Neural cell (in vitro differentiated cells): ENCODE measurements at regions not wholly inside any gene's neighbourhood (a gene's known extent, or its start where the extent isn't known, plus 50 kb on each side); places are given as distances from the start of the nearest gene placed in this dataset.

Experiments used
- H2AFZ ChIP-seq: fragments of 200-600, 300-800 bp; sonication (generic), shearing (Covaris generic); 2 replicates; pipeline ENCODE4 v1.6.0; 2014; ENCODE audit warnings: low read depth, mild to moderate bottlenecking, antibody characterized with exemption, low read length, moderate library complexity
- H3F3A ChIP-seq: fragments of 200-600 bp; shearing (Covaris generic); 2 replicates; pipeline ENCODE4 v1.6.1; 2016; ENCODE audit warnings: mild to moderate bottlenecking, moderate library complexity, mixed read lengths, antibody characterized with exemption, low read length; ENCODE audit not compliant: insufficient read depth, poor library complexity, severe bottlenecking
- H3K27ac ChIP-seq: fragments of 200-600, 300-800 bp; sonication (generic), shearing (Covaris generic); 2 replicates; pipeline ENCODE4 v1.5.1; 2014; ENCODE audit warnings: mild to moderate bottlenecking, low read length, moderate library complexity
- H3K27me3 ChIP-seq: fragments of 300-800, 200-600 bp; sonication (generic), shearing (Covaris generic); 2 replicates; pipeline ENCODE4 v1.6.0; 2014; ENCODE audit warnings: mild to moderate bottlenecking, low read depth, low read length, moderate library complexity; ENCODE audit not compliant: insufficient read depth
- H3K36me3 ChIP-seq: fragments of 300-800, 200-600 bp; sonication (generic), shearing (Covaris generic); 2 replicates; pipeline ENCODE4 v1.5.1; 2014; ENCODE audit warnings: mild to moderate bottlenecking, antibody characterized with exemption, low read length, moderate library complexity; ENCODE audit not compliant: insufficient read depth
- H3K4me2 ChIP-seq: fragments of 300-800, 200-600 bp; sonication (generic), shearing (Covaris generic); 2 replicates; pipeline ENCODE4 v1.6.0; 2014; ENCODE audit warnings: mild to moderate bottlenecking, low read length
- H3K4me3 ChIP-seq: fragments of 300-800, 200-600 bp; sonication (generic), shearing (Covaris generic); 2 replicates; pipeline ENCODE4 v1.5.1; 2014; ENCODE audit warnings: mild to moderate bottlenecking, low read length, moderate library complexity
- H3K79me2 ChIP-seq: fragments of 200-600 bp; shearing (Covaris generic); replicated peaks from 2 replicates; pipeline ENCODE4 v1.6.0; 2014; ENCODE audit warnings: mild to moderate bottlenecking, low read length, moderate library complexity; ENCODE audit not compliant: insufficient read depth
- H3K9ac ChIP-seq: fragments of 300-800, 200-600 bp; sonication (generic), shearing (Covaris generic); 2 replicates; pipeline ENCODE4 v1.6.1; 2016; ENCODE audit warnings: mild to moderate bottlenecking, low read length, mixed read lengths
- H3K9me2 ChIP-seq: fragments of 200-600 bp; shearing (Covaris generic); 2 replicates; pipeline ENCODE4 v1.6.1; 2016; ENCODE audit warnings: mild to moderate bottlenecking, low read length, mixed read lengths; ENCODE audit not compliant: insufficient read depth
- H3K9me3 ChIP-seq: fragments of 200-600, 300-800 bp; sonication (generic), shearing (Covaris generic); 2 replicates; pipeline ENCODE4 v1.6.1; 2016; ENCODE audit warnings: mild to moderate bottlenecking, mixed run types, low read length, moderate library complexity, mixed read lengths
- H4K20me1 ChIP-seq: fragments of 200-600 bp; shearing (Covaris generic); 2 replicates; pipeline ENCODE4 v1.6.1; 2016; ENCODE audit warnings: mild to moderate bottlenecking, mixed run types; ENCODE audit not compliant: insufficient read depth
- EP300 ChIP-seq: fragments of 450-650 bp; conservative IDR thresholded peaks from 2 replicates; pipeline ENCODE4 v1.6.1; 2014; ENCODE audit warnings: antibody characterized with exemption, mild to moderate bottlenecking, moderate library complexity; ENCODE audit not compliant: poor library complexity, severe bottlenecking
- EZH2 ChIP-seq: fragments of 200-600, 300-800 bp; shearing (Covaris generic), sonication (generic); IDR thresholded peaks from 2 replicates; pipeline ENCODE4 v1.6.1; 2014; ENCODE audit warnings: antibody characterized with exemption, low read length, borderline replicate concordance, mild to moderate bottlenecking; ENCODE audit not compliant: insufficient read depth, poor library complexity, severe bottlenecking
- MXI1 ChIP-seq: fragments of 450-650 bp; conservative IDR thresholded peaks from 2 replicates; pipeline ENCODE4 v1.6.1; 2014; ENCODE audit warnings: antibody characterized with exemption, mild to moderate bottlenecking; ENCODE audit not compliant: poor library complexity, severe bottlenecking
- POLR2AphosphoS5 ChIP-seq: IDR thresholded peaks from 2 replicates; pipeline ENCODE4 v1.6.1; 2012
- SMC3 ChIP-seq: fragments of 450-650 bp; conservative IDR thresholded peaks from 2 replicates; pipeline ENCODE4 v1.6.1; 2014; ENCODE audit warnings: antibody characterized with exemption, mild to moderate bottlenecking, moderate library complexity; ENCODE audit not compliant: poor library complexity
- TAF1 ChIP-seq: IDR thresholded peaks from 2 replicates; pipeline ENCODE4 v1.6.1; 2012; ENCODE audit warnings: low read depth
- TF ChIP-seq, protein P1 (sequence below): fragments of 450-650 bp; IDR thresholded peaks from 2 replicates; pipeline ENCODE4 v1.5.1; 2014; ENCODE audit warnings: antibody characterized with exemption, mild to moderate bottlenecking, moderate library complexity; ENCODE audit not compliant: poor library complexity, severe bottlenecking
- TF ChIP-seq, protein P2 (sequence below): IDR thresholded peaks from 2 replicates; pipeline ENCODE4 v1.6.1; 2012; ENCODE audit warnings: borderline replicate concordance

DNA sequence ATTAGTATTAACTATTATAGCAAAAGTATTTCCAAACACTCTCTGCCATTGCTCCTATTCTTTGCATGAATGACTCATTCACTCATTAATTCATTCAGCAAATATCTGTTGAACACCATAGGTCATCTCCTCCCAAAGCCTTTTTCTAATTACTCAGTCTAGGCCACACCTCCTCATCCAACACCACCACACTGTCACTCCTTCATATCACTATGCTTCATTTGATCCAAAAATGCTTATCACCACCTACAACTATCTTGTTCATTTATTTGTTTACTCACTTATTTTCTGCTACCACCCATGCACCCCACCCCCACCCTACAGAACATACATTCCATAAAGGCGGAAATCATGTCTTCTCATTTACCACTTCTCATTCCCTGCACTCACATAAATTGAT is 94.4 kb upstream of the TNFSF4 start:
- no peaks in the 10 kb centered on the region for H3K27me3 ChIP-seq
- no peaks in the 10 kb centered on the region for H4K20me1 ChIP-seq

DNA sequence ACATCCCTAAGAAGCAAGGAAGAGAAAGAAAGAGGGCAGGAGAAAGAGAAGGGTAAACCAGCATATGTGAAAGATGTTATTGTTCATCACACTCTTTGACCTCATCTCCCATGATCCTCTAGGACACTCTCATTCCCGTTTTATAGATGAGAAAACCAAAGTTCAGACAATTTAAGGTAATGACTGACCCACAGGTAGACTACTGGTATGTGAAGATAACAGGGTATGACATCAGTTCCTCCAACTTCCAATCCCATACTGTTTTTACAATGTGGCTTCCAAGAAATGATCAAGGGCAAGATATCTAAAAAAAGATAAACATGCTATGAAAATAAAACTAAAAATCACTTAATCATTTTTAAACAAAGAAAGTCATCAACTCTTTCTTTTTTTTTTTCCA is 95.2 kb upstream of the TNFSF4 start:
- Histone ChIP-seq H3K4me3 (no peak overlapping the region), H3F3A (no peaks in the 10 kb centered on the region), H3K9me3 (no peaks in the 10 kb centered on the region), H3K27me3 (no peaks in the 10 kb centered on the region), H3K27ac (no peak overlapping the region), H3K79me2 (no peaks in the 10 kb centered on the region), H4K20me1 (no peaks in the 10 kb centered on the region), H3K9me2 (no peaks in the 10 kb centered on the region), H2AFZ (no peak overlapping the region), H3K4me2 (no peak overlapping the region), H3K9ac (no peak overlapping the region), H3K36me3 (no peaks in the 10 kb centered on the region)
- TF ChIP-seq SMC3 (no peak), TAF1 (no peak), EP300 (no peak), EZH2 (no peak)

More for the DNA sequence above, 94.4 kb upstream of the TNFSF4 start:
- Histone ChIP-seq H3K36me3 (no peaks in the 10 kb centered on the region), H3K9me3 (no peaks in the 10 kb centered on the region), H3K9ac (no peak overlapping the region), H3K79me2 (no peaks in the 10 kb centered on the region), H2AFZ (no peak overlapping the region), H3F3A (no peaks in the 10 kb centered on the region), H3K27ac (no peak overlapping the region), H3K4me2 (no peak overlapping the region), H3K9me2 (no peaks in the 10 kb centered on the region), H3K4me3 (no peak overlapping the region)
- TF ChIP-seq, protein P1, sequence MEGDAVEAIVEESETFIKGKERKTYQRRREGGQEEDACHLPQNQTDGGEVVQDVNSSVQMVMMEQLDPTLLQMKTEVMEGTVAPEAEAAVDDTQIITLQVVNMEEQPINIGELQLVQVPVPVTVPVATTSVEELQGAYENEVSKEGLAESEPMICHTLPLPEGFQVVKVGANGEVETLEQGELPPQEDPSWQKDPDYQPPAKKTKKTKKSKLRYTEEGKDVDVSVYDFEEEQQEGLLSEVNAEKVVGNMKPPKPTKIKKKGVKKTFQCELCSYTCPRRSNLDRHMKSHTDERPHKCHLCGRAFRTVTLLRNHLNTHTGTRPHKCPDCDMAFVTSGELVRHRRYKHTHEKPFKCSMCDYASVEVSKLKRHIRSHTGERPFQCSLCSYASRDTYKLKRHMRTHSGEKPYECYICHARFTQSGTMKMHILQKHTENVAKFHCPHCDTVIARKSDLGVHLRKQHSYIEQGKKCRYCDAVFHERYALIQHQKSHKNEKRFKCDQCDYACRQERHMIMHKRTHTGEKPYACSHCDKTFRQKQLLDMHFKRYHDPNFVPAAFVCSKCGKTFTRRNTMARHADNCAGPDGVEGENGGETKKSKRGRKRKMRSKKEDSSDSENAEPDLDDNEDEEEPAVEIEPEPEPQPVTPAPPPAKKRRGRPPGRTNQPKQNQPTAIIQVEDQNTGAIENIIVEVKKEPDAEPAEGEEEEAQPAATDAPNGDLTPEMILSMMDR = no peak
- TF ChIP-seq MXI1 (no peak), POLR2AphosphoS5 (no peak), TAF1 (no peak), EP300 (no peak), EZH2 (no peak)
- TF ChIP-seq, protein P2, sequence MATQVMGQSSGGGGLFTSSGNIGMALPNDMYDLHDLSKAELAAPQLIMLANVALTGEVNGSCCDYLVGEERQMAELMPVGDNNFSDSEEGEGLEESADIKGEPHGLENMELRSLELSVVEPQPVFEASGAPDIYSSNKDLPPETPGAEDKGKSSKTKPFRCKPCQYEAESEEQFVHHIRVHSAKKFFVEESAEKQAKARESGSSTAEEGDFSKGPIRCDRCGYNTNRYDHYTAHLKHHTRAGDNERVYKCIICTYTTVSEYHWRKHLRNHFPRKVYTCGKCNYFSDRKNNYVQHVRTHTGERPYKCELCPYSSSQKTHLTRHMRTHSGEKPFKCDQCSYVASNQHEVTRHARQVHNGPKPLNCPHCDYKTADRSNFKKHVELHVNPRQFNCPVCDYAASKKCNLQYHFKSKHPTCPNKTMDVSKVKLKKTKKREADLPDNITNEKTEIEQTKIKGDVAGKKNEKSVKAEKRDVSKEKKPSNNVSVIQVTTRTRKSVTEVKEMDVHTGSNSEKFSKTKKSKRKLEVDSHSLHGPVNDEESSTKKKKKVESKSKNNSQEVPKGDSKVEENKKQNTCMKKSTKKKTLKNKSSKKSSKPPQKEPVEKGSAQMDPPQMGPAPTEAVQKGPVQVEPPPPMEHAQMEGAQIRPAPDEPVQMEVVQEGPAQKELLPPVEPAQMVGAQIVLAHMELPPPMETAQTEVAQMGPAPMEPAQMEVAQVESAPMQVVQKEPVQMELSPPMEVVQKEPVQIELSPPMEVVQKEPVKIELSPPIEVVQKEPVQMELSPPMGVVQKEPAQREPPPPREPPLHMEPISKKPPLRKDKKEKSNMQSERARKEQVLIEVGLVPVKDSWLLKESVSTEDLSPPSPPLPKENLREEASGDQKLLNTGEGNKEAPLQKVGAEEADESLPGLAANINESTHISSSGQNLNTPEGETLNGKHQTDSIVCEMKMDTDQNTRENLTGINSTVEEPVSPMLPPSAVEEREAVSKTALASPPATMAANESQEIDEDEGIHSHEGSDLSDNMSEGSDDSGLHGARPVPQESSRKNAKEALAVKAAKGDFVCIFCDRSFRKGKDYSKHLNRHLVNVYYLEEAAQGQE = no peak
